NOMO-1 treated with dmso at 0.1 percent for 144 hours (cell line): ENCODE measurements at regions not wholly inside any gene's neighbourhood (a gene's known extent, or its start where the extent isn't known, plus 50 kb on each side); places are given as distances from the start of the nearest gene placed in this dataset.
A peak's percentile ranks its signal among the peaks of the same experiment; 100 is the strongest.
"Not testable (repeated sequence)": the region's sequence is repeated elsewhere in the genome, so short reads cannot be mapped to it uniquely, and the experiment has no call there.

Experiments
- DNase-seq: peaks from one replicate; lab custom pipeline; 2025; ENCODE audit not compliant: unreplicated experiment; lab: John Stamatoyannopoulos, UW

GRCh38 chr5:39714036-39714698 lies 289.4 kb upstream of the DAB2 start:
- DNase-seq, result peak; percentile 71

- peak; percentile 94 for DNase-seq
Measured at GRCh38 chr5:39713250-39713916, 288.6 kb upstream of the DAB2 start.

DNA sequence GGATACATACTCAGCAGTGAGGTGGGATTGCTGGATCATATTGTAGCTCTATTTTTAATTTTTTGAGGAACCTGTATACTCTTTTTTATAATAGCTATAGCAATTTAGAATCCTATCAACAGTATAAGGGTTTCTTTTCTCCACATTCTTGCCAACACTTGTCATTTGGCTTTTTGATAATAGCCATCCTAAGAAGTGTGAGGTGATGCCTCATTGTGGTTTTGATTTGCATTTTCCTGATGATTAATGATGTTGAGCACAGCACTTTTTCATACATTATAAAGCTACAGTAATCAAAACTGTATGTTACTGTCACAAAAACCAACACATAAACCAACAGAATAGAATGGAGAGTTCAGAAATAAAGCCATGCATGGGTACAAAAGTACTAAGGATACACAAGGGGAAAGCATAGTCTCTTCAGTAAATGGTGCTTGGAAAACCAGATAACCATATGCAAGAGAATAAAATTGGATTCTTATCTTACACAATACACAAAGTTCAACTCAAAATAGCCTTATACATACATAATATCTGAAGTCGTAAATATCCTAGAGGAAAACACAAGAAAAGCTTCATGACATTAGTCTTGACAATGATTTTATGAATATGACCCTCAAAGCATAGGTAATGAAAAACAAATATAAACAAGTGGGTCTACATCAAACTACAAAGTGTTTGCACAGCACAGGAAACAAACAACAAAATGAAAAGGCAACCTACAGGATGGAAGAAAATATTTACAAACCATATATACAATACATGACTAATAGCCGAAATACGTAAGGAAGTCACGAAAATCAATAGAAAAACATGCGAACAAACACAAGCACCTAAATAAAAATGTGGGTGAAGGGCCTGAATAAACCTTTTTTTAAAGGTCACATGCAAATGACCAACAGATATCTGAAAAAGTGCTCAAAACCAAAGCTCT lies 287.8 kb upstream of the DAB2 start:
- DNase-seq, result no peak

- DNase-seq, result no peak
Measured at GRCh38 chr5:39711821-39712220, 287.0 kb upstream of the DAB2 start.

DNA sequence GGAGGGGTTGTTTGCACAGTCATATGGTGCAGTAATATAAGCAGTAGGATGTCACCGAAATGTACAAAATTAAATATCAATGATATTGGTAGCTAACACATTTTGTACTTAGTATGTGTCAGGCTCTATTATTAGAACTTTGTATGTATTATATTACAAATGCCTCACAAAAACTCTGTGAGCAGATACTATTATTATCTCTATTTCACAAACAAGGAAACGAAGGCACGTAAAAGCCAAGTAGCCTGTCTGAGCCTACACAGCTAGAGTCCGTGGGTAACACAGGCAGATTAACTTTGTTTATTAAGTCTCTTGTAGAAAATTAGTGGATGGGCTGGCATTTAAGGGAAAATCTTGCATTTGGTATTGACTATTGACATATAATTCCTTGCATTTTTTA lies 284.3 kb upstream of the DAB2 start:
- no peak for DNase-seq

- no peak for DNase-seq
Measured at GRCh38 chr5:39702928-39703327, 278.1 kb upstream of the DAB2 start.

DNA sequence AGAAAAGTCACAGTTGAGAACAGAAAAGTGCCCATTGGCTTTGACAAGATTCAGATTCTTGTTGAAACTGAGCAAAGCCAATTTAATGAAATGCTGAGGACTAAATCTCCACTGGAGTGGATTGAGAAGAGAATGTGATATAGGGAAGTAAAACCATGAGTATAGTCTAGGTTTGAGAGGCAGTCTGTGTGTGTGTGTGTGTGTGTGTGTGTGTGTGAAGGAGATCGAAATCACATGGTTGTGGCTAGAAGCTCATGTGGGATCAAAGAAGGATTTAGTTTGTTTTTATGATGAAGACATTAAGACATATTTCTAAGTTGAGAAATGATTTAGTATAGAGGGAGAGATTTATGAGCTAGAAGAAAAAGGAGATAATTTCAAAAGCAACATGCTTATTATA lies 275.7 kb upstream of the DAB2 start:
- peak; percentile 26 for DNase-seq

GRCh38 chr5:39698838-39699560 lies 274.2 kb upstream of the DAB2 start:
- DNase-seq, result no peak

DNA sequence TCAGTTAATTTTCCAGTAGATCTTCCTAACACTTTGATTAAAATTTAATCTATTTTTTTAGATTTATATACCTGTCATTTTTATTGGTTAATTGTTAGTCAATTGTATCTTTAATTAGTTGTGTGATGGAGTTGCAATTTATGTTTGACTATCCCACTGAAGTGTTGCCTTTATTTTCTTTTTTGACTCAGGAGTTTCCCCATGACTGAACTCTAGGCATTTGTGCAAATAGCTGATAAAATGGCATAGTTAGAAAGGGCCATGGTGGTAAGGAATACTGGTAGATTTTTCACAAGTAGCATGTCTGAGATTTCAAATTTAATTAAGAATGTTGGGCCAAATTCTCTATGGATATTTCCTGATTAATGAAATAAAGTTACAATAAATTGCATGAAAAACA lies 273.1 kb upstream of the DAB2 start:
- no peak for DNase-seq

- no peak for DNase-seq
Measured at GRCh38 chr5:39696672-39697398, 272.1 kb upstream of the DAB2 start.

DNA sequence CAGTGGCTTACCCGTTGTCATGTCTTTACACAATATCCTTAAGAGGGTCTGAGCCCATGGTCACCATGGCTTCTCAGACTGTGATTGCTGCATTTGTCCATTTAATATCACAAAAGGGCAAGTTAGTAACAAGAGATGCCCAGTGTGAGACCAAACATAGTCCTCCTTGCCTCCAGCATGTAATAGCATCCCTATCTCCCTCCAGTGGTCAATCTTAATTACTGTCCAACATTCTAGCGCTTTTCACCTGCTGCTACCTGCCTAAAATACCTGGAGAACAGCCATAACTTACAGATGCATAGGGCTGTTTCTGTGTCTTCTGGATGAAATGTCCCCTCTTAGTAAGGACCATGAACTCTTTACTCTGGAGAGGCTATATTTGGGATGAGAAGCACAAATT lies 267.2 kb upstream of the DAB2 start:
- no peak for DNase-seq

- DNase-seq, result no peak
Measured at GRCh38 chr5:39691136-39691535, 266.4 kb upstream of the DAB2 start.

DNA sequence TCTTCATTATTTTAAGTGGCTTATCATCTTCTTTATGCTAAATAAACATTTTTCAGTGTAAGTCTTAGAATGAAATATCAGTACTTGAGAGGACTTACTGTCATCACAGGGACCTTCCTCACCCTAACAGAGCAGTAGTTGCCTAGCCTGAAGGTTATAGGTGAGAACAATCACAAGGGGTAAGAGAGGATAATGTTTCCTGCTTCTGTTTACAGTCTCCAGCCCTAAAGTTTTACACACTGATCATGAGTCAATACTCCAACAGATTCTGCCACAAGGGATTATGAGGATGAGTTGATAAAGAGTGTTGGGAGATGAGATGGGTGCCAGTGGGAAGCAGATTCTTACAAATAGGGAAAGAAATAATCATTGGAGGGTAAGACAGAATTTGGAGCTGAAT lies 265.1 kb upstream of the DAB2 start:
- no peak for DNase-seq

GRCh38 chr5:39687924-39688323 lies 263.1 kb upstream of the DAB2 start:
- DNase-seq, result not testable (repeated sequence)

- no peak for DNase-seq
Measured at GRCh38 chr5:39680213-39680612, 255.4 kb upstream of the DAB2 start.

DNA sequence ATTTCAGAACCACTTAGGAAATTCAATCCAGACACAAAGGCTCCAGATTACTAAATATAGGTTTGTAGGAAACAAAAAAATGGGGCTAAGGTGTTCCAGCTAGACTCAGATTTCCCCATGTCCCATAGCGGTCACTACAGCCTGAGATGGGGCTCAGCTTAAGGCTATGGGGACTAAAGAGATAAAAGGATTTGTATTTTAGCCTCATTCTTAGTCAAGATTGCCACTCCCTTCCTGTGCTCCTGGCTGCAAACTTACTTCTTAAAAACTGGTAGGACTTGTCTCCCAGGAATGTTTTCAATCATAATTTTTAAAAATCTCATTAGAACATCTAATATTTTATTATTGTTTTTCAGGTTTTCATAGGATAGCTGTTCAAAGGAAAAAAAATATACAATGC lies 253.8 kb upstream of the DAB2 start:
- no peak for DNase-seq

- DNase-seq, result no peak
Measured at GRCh38 chr5:39675676-39676075, 250.9 kb upstream of the DAB2 start.

DNA sequence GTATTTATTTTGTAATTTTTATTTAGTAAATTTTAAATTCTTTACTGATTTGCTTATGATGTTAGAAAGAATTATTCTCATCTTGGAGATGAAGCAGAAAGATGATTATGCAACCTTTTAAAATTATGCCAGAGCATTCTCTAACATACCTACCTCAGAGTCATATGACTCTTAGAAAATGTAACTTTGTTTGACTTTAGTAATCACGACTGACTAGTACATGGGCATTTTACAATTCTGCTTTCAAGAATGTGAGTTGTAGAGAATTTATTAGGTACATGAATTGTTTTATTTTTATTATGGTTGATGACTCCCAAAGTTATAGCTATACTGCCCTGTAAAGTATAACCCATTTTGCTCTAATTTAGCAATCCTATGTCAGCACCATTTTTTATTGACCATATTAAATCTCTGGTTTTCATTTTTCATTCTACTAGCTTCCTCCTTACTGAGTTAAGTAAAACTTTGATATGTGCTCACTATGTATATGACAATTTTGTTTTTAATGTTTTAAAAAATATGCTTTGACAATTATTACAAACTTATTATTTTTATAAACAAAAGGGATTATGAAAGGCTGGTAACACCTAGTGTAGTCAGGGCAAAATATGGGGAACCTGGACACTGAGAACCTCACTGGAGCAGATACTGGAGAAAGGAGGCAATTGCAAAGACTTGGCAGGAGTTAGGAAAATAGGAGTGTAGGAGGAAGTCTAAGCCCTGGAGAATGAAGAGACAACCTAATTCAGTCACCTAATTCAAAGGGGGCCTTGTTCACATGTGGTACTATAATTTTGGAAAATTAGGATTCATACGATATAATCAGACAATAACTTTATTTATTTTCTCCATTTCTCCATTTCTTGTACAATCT lies 249.7 kb upstream of the DAB2 start:
- no peak for DNase-seq

DNA sequence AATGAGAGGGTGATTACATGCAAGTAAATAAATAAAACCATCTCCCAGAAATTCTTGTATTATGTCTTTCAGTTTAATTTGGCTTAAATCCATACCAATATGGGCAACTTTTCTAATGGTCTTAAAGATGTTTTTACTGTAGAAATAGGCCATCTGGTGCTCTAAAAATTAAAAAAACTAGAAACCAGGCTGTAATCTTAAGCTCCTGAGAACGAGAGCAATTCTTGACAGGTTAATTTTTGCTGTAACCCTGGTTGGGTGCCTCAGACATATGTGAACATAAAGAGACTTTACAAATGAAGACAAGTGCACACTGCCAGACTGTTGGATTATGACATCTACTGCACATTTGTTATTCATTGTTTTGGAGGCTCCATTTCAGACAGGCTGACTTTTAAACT lies 246.8 kb upstream of the DAB2 start:
- DNase-seq, result no peak

DNA sequence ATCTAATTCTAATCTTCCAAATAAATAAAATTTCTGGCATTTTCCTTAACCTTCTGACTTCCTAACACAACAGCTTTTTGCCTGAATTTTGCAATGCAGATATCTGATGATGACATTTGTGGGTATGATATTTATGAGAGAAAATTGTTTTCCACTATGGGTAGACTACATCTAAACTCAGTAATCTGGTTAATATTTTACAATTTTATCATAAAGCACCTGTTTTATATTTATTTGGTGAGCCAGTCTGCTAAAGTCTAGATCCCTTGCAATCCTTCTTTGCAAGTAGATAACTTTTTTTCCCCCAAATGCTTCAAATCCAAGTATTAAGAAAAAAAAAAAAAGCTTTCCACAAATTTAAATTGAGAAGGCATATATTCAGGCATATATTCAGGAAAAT lies 246.2 kb upstream of the DAB2 start:
- DNase-seq, result no peak
